OCI-LY1 (cell line): ENCODE measurements at regions not wholly inside any gene's neighbourhood (a gene's known extent, or its start where the extent isn't known, plus 50 kb on each side); places are given as distances from the start of the nearest gene placed in this dataset.

Source experiments
- H2AFZ ChIP-seq: fragments of 200-600 bp; sonication (generic), shearing (Covaris generic); 2 replicates; pipeline ENCODE4 v1.6.0; 2014; ENCODE audit warnings: antibody characterized with exemption, mild to moderate bottlenecking, low read length
- H3F3A ChIP-seq: fragments of 200-600 bp; sonication (generic), shearing (Covaris generic); 2 replicates; pipeline ENCODE4 v1.6.0; 2014; ENCODE audit warnings: mild to moderate bottlenecking, antibody characterized with exemption, low read length, moderate library complexity; ENCODE audit not compliant: insufficient read depth
- H3K27ac ChIP-seq: fragments of 200-600 bp; sonication (generic); 2 replicates; pipeline ENCODE4 v1.5.1; 2014; ENCODE audit warnings: low read length, mixed run types, mild to moderate bottlenecking, low read depth; ENCODE audit not compliant: poor library complexity, severe bottlenecking
- H3K27me3 ChIP-seq: fragments of 200-600 bp; sonication (generic); 2 replicates; pipeline ENCODE4 v1.6.0; 2014; ENCODE audit warnings: antibody characterized with exemption, mild to moderate bottlenecking, low read length, moderate library complexity; ENCODE audit not compliant: insufficient read depth
- H3K36me3 ChIP-seq: fragments of 200-600 bp; sonication (generic); 2 replicates; pipeline ENCODE4 v1.6.1; 2014; ENCODE audit warnings: mild to moderate bottlenecking, antibody characterized with exemption, low read length, moderate library complexity, mixed read lengths; ENCODE audit not compliant: insufficient read depth
- H3K4me1 ChIP-seq: fragments of 200-600 bp; sonication (generic); 2 replicates; pipeline ENCODE4 v1.5.1; 2014; ENCODE audit warnings: mild to moderate bottlenecking, low read length, moderate library complexity; ENCODE audit not compliant: insufficient read depth, severe bottlenecking
- H3K4me2 ChIP-seq: fragments of 200-600 bp; sonication (generic), shearing (Covaris generic); 2 replicates; pipeline ENCODE4 v1.6.1; 2014; ENCODE audit warnings: low read length
- H3K4me3 ChIP-seq: fragments of 200-600 bp; sonication (generic); 2 replicates; pipeline ENCODE4 v1.5.1; 2014; ENCODE audit warnings: low read length, low read depth, mild to moderate bottlenecking, mixed read lengths; ENCODE audit not compliant: poor library complexity, severe bottlenecking
- H3K79me2 ChIP-seq: fragments of 200-600 bp; shearing (Covaris generic); 2 replicates; pipeline ENCODE4 v1.6.1; 2016; ENCODE audit warnings: mixed run types, low read length, mixed read lengths; ENCODE audit not compliant: insufficient read depth
- H3K9ac ChIP-seq: fragments of 200-600 bp; sonication (generic), shearing (Covaris generic); 2 replicates; pipeline ENCODE4 v1.6.1; 2014; ENCODE audit warnings: mild to moderate bottlenecking, low read length, mixed read lengths
- H3K9me2 ChIP-seq: fragments of 200-600 bp; sonication (generic), shearing (Covaris generic); 2 replicates; pipeline ENCODE4 v1.6.1; 2014; ENCODE audit warnings: low read depth, mild to moderate bottlenecking, low read length, mixed read lengths
- H3K9me3 ChIP-seq: fragments of 200-600 bp; shearing (Covaris generic); 2 replicates; pipeline ENCODE4 v1.6.1; 2014; ENCODE audit warnings: low read length, mixed read lengths
- H4K20me1 ChIP-seq: fragments of 200-600 bp; sonication (generic), shearing (Covaris generic); 2 replicates; pipeline ENCODE4 v1.6.0; 2016; ENCODE audit warnings: mild to moderate bottlenecking, low read length; ENCODE audit not compliant: insufficient read depth
- CTCF ChIP-seq: fragments of 200-600 bp; sonication (generic), shearing (Covaris generic); IDR thresholded peaks from 2 replicates; pipeline ENCODE4 v1.5.1; 2017; ENCODE audit warnings: mild to moderate bottlenecking, antibody characterized with exemption, low read length, moderate library complexity, mixed read lengths
- EZH2 ChIP-seq: fragments of 200-600 bp; sonication (generic), shearing (Covaris generic); IDR thresholded peaks from 2 replicates; pipeline ENCODE4 v1.8.0; 2017; ENCODE audit warnings: borderline replicate concordance, mixed run types, mild to moderate bottlenecking, antibody characterized with exemption, low read length, moderate library complexity, mixed read lengths

GRCh38 chr6:53715434-53715833 lies 49.9 kb upstream of the KLHL31 start:
- Histone ChIP-seq H3K79me2 (no peaks in the 10 kb centered on the region), H4K20me1 (no peaks in the 10 kb centered on the region), H3K4me2 (no peak overlapping the region), H3K27me3 (no peaks in the 10 kb centered on the region), H3K4me3 (no peak overlapping the region), H3K36me3 (no peaks in the 10 kb centered on the region), H3K9me2 (no peaks in the 10 kb centered on the region), H3K9ac (no peak overlapping the region), H3K27ac (no peak overlapping the region), H3F3A (no peaks in the 10 kb centered on the region), H3K9me3 (no peaks in the 10 kb centered on the region), H2AFZ (no peak overlapping the region), H3K4me1 (no peaks in the 10 kb centered on the region)
- no peak for TF ChIP-seq CTCF
- TF ChIP-seq EZH2, result no peak
